ENCODE measurements at regions not wholly inside any gene's neighbourhood (a gene's known extent, or its start where the extent isn't known, plus 50 kb on each side); places are given as distances from the start of the nearest gene placed in this dataset.

DNA sequence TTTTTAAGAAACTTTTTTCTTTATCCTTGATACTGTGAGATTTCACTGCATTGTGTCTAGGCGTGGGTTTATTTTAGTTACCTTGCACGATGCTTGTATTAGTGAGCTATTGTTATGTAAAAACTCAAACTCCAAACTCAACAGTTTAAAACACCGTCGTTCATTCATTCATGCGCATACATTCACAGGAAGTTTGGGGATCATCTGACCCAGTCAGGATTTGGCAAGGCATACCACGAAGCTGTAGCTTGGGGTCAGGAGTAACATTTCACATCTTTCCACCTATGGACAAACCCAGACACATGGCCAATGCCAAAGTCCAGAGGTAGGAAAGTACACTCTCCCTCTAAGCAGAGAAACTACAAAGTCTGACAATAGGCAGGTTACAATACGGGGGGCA is 324.6 kb upstream of the CHRM3 start:
- no peak for TF ChIP-seq EZH2 (IDR thresholded peaks at IDR 0.05; ENCODE audit: borderline replicate concordance, low read depth, low read length, severe bottlenecking)
- no peak for TF ChIP-seq POLR2A (IDR thresholded peaks at IDR 0.05; ENCODE audit: low read depth, low read length)
- TF ChIP-seq, protein P1, sequence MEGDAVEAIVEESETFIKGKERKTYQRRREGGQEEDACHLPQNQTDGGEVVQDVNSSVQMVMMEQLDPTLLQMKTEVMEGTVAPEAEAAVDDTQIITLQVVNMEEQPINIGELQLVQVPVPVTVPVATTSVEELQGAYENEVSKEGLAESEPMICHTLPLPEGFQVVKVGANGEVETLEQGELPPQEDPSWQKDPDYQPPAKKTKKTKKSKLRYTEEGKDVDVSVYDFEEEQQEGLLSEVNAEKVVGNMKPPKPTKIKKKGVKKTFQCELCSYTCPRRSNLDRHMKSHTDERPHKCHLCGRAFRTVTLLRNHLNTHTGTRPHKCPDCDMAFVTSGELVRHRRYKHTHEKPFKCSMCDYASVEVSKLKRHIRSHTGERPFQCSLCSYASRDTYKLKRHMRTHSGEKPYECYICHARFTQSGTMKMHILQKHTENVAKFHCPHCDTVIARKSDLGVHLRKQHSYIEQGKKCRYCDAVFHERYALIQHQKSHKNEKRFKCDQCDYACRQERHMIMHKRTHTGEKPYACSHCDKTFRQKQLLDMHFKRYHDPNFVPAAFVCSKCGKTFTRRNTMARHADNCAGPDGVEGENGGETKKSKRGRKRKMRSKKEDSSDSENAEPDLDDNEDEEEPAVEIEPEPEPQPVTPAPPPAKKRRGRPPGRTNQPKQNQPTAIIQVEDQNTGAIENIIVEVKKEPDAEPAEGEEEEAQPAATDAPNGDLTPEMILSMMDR (IDR thresholded peaks at IDR 0.05; ENCODE audit: extremely low read depth in 1 of 2, insufficient read depth in 1 of 2, low read depth in 1 of 2, low read length in 2 of 2) = no peak
- TF ChIP-seq POLR2AphosphoS5 (IDR thresholded peaks at IDR 0.05; ENCODE audit: insufficient read depth, low read depth, low read length) = no peak
- TF ChIP-seq, protein P2, sequence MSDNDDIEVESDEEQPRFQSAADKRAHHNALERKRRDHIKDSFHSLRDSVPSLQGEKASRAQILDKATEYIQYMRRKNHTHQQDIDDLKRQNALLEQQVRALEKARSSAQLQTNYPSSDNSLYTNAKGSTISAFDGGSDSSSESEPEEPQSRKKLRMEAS (IDR thresholded peaks at IDR 0.05; ENCODE audit: insufficient read depth, insufficient read length) = no peak
- no peak for TF ChIP-seq JUN (IDR thresholded peaks at IDR 0.05; ENCODE audit: borderline replicate concordance, insufficient read depth, insufficient read length, low read depth)

All from endothelial cell of umbilical vein (primary cell).